NK-92 (cell line): ENCODE measurements at regions not wholly inside any gene's neighbourhood (a gene's known extent, or its start where the extent isn't known, plus 50 kb on each side); places are given as distances from the start of the nearest gene placed in this dataset.

Experiments used
- DNase-seq: peaks from one replicate; lab custom pipeline; 2025; ENCODE audit not compliant: unreplicated experiment; lab: John Stamatoyannopoulos, UW

GRCh38 chrX:20527558-20528011 is 260.9 kb upstream of the RPS6KA3 start:
- DNase-seq, result no peak

GRCh38 chrX:20527041-20527440 is 260.3 kb upstream of the RPS6KA3 start:
- no peak for DNase-seq

GRCh38 chrX:20523626-20524312 is 257.1 kb upstream of the RPS6KA3 start:
- no peak for DNase-seq

- DNase-seq, result no peak
Observed at GRCh38 chrX:20522420-20522819, 255.7 kb upstream of the RPS6KA3 start.

GRCh38 chrX:20521222-20521621 is 254.5 kb upstream of the RPS6KA3 start:
- no peak for DNase-seq

GRCh38 chrX:20519826-20520225 is 253.1 kb upstream of the RPS6KA3 start:
- no peak for DNase-seq

GRCh38 chrX:20519146-20519545 is 252.4 kb upstream of the RPS6KA3 start:
- DNase-seq, result no peak

- DNase-seq, result no peak
Observed at GRCh38 chrX:20517565-20517964, 250.9 kb upstream of the RPS6KA3 start.

- DNase-seq, result no peak
Observed at GRCh38 chrX:20515841-20516461, 249.2 kb upstream of the RPS6KA3 start.

GRCh38 chrX:20514358-20514757 is 247.6 kb upstream of the RPS6KA3 start:
- no peak for DNase-seq

- no peak for DNase-seq
Observed at GRCh38 chrX:20513185-20513584, 246.5 kb upstream of the RPS6KA3 start.

GRCh38 chrX:20511792-20512191 is 245.1 kb upstream of the RPS6KA3 start:
- DNase-seq, result no peak

- no peak for DNase-seq
Observed at GRCh38 chrX:20507901-20508620, 241.4 kb upstream of the RPS6KA3 start.

- DNase-seq, result no peak
Observed at GRCh38 chrX:20506739-20507138, 240.0 kb upstream of the RPS6KA3 start.

- DNase-seq, result no peak
Observed at GRCh38 chrX:20500949-20501348, 234.2 kb upstream of the RPS6KA3 start.

GRCh38 chrX:20500171-20500865 is 233.6 kb upstream of the RPS6KA3 start:
- no peak for DNase-seq

- no peak for DNase-seq
Observed at GRCh38 chrX:20499763-20500162, 233.1 kb upstream of the RPS6KA3 start.

GRCh38 chrX:20498851-20499635 is 232.3 kb upstream of the RPS6KA3 start:
- no peak for DNase-seq

- no peak for DNase-seq
Observed at GRCh38 chrX:20495575-20495974, 228.9 kb upstream of the RPS6KA3 start.

GRCh38 chrX:20488473-20488872 is 221.8 kb upstream of the RPS6KA3 start:
- no peak for DNase-seq

GRCh38 chrX:20487227-20487626 is 220.5 kb upstream of the RPS6KA3 start:
- DNase-seq, result no peak
